Panc1 (cell line): ENCODE measurements at regions not wholly inside any gene's neighbourhood (a gene's known extent, or its start where the extent isn't known, plus 50 kb on each side); places are given as distances from the start of the nearest gene placed in this dataset.

ENCODE experiments used
- ATAC-seq: fragments of 200-7000 bp; cut with Tn5 transposase; 2 replicates; pipeline ENCODE4 v1.9.1; 2020; ENCODE audit warnings: mild to moderate bottlenecking, moderate library complexity
- BruUV-seq: library from RNA; stranded (reverse); fragments of 400-500 nt; replicated peaks from 2 replicates; lab custom pipeline; 2021; lab: Mats Ljungman, UMichigan
- CTCF ChIA-PET: fragments of 300-600 bp; sonication (Branson Sonifier 250); formaldehyde crosslinking; loops from one replicate; lab custom pipeline; 2022; ENCODE audit warnings: antibody characterized with exemption; lab: Charles Lee
- POLR2A ChIA-PET: fragments of 300-600 bp; sonication (Branson Sonifier 250); formaldehyde crosslinking; loops from one replicate; lab custom pipeline; 2022; ENCODE audit warnings: antibody characterized with exemption; lab: Charles Lee
- DNase-seq: peaks from one replicate; pipeline ENCODE4 v3.0.0-alpha.2; 2010; ENCODE audit warnings: low read depth, low spot score
- H3K27ac ChIP-seq: 2 replicates; pipeline ENCODE4 v1.5.1; 2011; ENCODE audit warnings: mild to moderate bottlenecking, low read length, inconsistent platforms
- H3K27me3 ChIP-seq: fragments of 200-500 bp; sonication (Bioruptor generic); 2 replicates; pipeline ENCODE4 v1.6.0; 2014; ENCODE audit warnings: low read length, inconsistent platforms; ENCODE audit not compliant: control insufficient read depth, insufficient read depth
- H3K36me3 ChIP-seq: fragments of 200-500 bp; sonication (Bioruptor generic); 2 replicates; pipeline ENCODE4 v1.5.1; 2014; ENCODE audit warnings: inconsistent platforms, mild to moderate bottlenecking, low read length, moderate library complexity; ENCODE audit not compliant: control insufficient read depth, insufficient read depth
- H3K4me1 ChIP-seq: 2 replicates; pipeline ENCODE4 v1.5.1; 2011; ENCODE audit warnings: inconsistent platforms, mild to moderate bottlenecking, low read length, moderate library complexity; ENCODE audit not compliant: control insufficient read depth, insufficient read depth
- H3K4me3 ChIP-seq, 2 experiments: 2 replicates each; pipeline ENCODE4 v1.5.1; 2011 to 2012; ENCODE audit warnings: low read depth in 2 of 2, low read length in 2 of 2, mild to moderate bottlenecking in 2 of 2, inconsistent platforms in 1 of 2, moderate library complexity in 1 of 2
- H3K9me3 ChIP-seq: fragments of 200-500 bp; sonication (Bioruptor generic); 2 replicates; pipeline ENCODE4 v1.5.1; 2014; ENCODE audit warnings: low read depth, mild to moderate bottlenecking, inconsistent platforms, low read length, moderate library complexity; ENCODE audit not compliant: control insufficient read depth, insufficient read depth
- POLR2AphosphoS5 ChIP-seq: IDR thresholded peaks from 2 replicates; pipeline ENCODE4 v1.6.1; 2012; ENCODE audit warnings: mild to moderate bottlenecking, low read depth, low read length, moderate library complexity
- REST ChIP-seq, 2 experiments: IDR thresholded peaks; 2 replicates each; pipeline ENCODE4 v1.6.1; 2011 to 2012; ENCODE audit warnings: low read depth in 2 of 2, control low read depth in 1 of 2, low read length in 1 of 2, mild to moderate bottlenecking in 1 of 2, moderate library complexity in 1 of 2; ENCODE audit not compliant: insufficient read depth in 1 of 2
- SIN3A ChIP-seq: IDR thresholded peaks from 2 replicates; pipeline ENCODE4 v1.6.1; 2012; ENCODE audit warnings: low read depth, mild to moderate bottlenecking, low read length, moderate library complexity, borderline replicate concordance; ENCODE audit not compliant: insufficient read depth
- TCF7L2 ChIP-seq: IDR thresholded peaks from 2 replicates; pipeline ENCODE4 v1.6.1; 2011; ENCODE audit warnings: mild to moderate bottlenecking, low read depth, low read length, inconsistent platforms
- in situ Hi-C: cut with HindIII; loops from 2 replicates; pipeline ENCODE4 v1.10.0; 2016; ENCODE audit warnings: low sequenced_read_pairs, low pct_unique_long_range_greater_than_20kb
- intact Hi-C: fragments of 100-400 bp; cut with micrococcal nuclease; formaldehyde crosslinking; loops from one replicate; pipeline ENCODE4 v1.10.0; 2022; ENCODE audit not compliant: unreplicated experiment
- TF ChIP-seq, protein P1 (sequence below): fragments of 450-650 bp; IDR thresholded peaks from 2 replicates; pipeline ENCODE4 v1.5.1; 2017; ENCODE audit warnings: mild to moderate bottlenecking

GRCh38 chr12:94037444-94037843 is 110.9 kb upstream of the PLXNC1 start:
- CTCF ChIA-PET = no interaction called here
- Histone ChIP-seq H3K4me1 (no peaks in the 10 kb centered on the region), H3K4me3 (no peak overlapping the region), H3K27ac (no peak overlapping the region), H3K27me3 (no peaks in the 10 kb centered on the region), H3K36me3 (no peaks in the 10 kb centered on the region), H3K9me3 (peaks cover 3% of the 10 kb centered on the region; the same call in 1 of the 2 replicates)
- TF ChIP-seq POLR2AphosphoS5 = no peak
- no peak for TF ChIP-seq SIN3A
- TF ChIP-seq TCF7L2 = no peak
- TF ChIP-seq, protein P1, sequence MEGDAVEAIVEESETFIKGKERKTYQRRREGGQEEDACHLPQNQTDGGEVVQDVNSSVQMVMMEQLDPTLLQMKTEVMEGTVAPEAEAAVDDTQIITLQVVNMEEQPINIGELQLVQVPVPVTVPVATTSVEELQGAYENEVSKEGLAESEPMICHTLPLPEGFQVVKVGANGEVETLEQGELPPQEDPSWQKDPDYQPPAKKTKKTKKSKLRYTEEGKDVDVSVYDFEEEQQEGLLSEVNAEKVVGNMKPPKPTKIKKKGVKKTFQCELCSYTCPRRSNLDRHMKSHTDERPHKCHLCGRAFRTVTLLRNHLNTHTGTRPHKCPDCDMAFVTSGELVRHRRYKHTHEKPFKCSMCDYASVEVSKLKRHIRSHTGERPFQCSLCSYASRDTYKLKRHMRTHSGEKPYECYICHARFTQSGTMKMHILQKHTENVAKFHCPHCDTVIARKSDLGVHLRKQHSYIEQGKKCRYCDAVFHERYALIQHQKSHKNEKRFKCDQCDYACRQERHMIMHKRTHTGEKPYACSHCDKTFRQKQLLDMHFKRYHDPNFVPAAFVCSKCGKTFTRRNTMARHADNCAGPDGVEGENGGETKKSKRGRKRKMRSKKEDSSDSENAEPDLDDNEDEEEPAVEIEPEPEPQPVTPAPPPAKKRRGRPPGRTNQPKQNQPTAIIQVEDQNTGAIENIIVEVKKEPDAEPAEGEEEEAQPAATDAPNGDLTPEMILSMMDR = no peak
- no peak for TF ChIP-seq REST (IDR thresholded peaks at IDR 0.05; ENCODE audit: insufficient read depth in 1 of 2, low read depth in 2 of 2, low read length in 1 of 2)
- POLR2A ChIA-PET = no interaction called here
- no peak for DNase-seq
- in situ Hi-C loops = no loop called here
- no peak for ATAC-seq
- intact Hi-C loops = no loop called here
- BruUV-seq = no TSS peak

GRCh38 chr12:94038605-94039004 is 109.8 kb upstream of the PLXNC1 start:
- Histone ChIP-seq H3K27ac (no peak overlapping the region), H3K36me3 (no peaks in the 10 kb centered on the region), H3K4me3 (no peak overlapping the region), H3K9me3 (peaks cover 3% of the 10 kb centered on the region; the same call in 1 of the 2 replicates), H3K27me3 (no peaks in the 10 kb centered on the region), H3K4me1 (no peaks in the 10 kb centered on the region)
- no peak for TF ChIP-seq POLR2AphosphoS5
- TF ChIP-seq, protein P1 = no peak
- no peak for TF ChIP-seq SIN3A
- no peak for TF ChIP-seq TCF7L2
- no peak for TF ChIP-seq REST (IDR thresholded peaks at IDR 0.05; ENCODE audit: insufficient read depth in 1 of 2, low read depth in 2 of 2, low read length in 1 of 2)
- POLR2A ChIA-PET = no interaction called here
- no peak for DNase-seq
- no peak for ATAC-seq
- CTCF ChIA-PET = no interaction called here
- intact Hi-C loops = no loop called here
- BruUV-seq = no TSS peak
- in situ Hi-C loops = no loop called here
